ENCODE measurements at regions not wholly inside any gene's neighbourhood (a gene's known extent, or its start where the extent isn't known, plus 50 kb on each side); places are given as distances from the start of the nearest gene placed in this dataset.

- Histone ChIP-seq H3K18ac (ENCODE audit: low read length) (no peak overlapping the region), H4K8ac (ENCODE audit: low read depth, low read length) (no peak overlapping the region), H3K36me3 (ENCODE audit: control insufficient read depth in 1 of 2, insufficient read depth in 2 of 2, low read length in 2 of 2) (no peaks in the 10 kb centered on the region), H3K9ac (ENCODE audit: low read length) (no peak overlapping the region), H3K4me2 (ENCODE audit: low read length) (no peak overlapping the region), H3K4me3 (ENCODE audit: low read depth, low read length) (no peak overlapping the region), H4K91ac (ENCODE audit: low read depth, low read length) (no peak overlapping the region), H3K79me1 (ENCODE audit: low read length) (no peaks in the 10 kb centered on the region), H2BK5ac (ENCODE audit: low read depth, low read length, poor library complexity) (no peak overlapping the region), H3K4ac (ENCODE audit: low read depth, low read length) (no peak overlapping the region), H2BK120ac (ENCODE audit: insufficient read depth, low read length, poor library complexity) (no peak overlapping the region), H3K9me3 (ENCODE audit: insufficient read depth, low read depth, low read length) (no peaks in the 10 kb centered on the region), H2AFZ (ENCODE audit: insufficient read depth, low read length, poor library complexity) (no peak overlapping the region), H2AK5ac (ENCODE audit: low read length) (no peak overlapping the region), H3K27me3 (ENCODE audit: insufficient read depth, low read length) (no peaks in the 10 kb centered on the region), H3K23ac (ENCODE audit: low read length) (no peak overlapping the region), H3K27ac (ENCODE audit: low read depth, low read length) (no peak overlapping the region), H3K4me1 (ENCODE audit: control insufficient read depth in 1 of 2, insufficient read depth in 2 of 2, low read length in 2 of 2) (no peaks in the 10 kb centered on the region), H3K14ac (ENCODE audit: low read length) (no peak overlapping the region), H3K79me2 (ENCODE audit: control insufficient read depth, insufficient read depth, low read length, poor library complexity) (no peaks in the 10 kb centered on the region), H4K12ac (ENCODE audit: low read depth, low read length) (no peak overlapping the region), H2BK12ac (ENCODE audit: low read length) (no peak overlapping the region)
- no peak for DNase-seq
Observed at GRCh38 chr9:88897081-88897480, 94.2 kb upstream of the S1PR3 start.

GRCh38 chr9:88898039-88898720 lies 93.1 kb upstream of the S1PR3 start:
- H3K18ac ChIP-seq (ENCODE audit: low read length), result no peak overlapping the region
- no CpG with 5 or more reads among the region's 5 CpGs for WGBS (ENCODE audit: extremely low coverage, insufficient coverage, insufficient read length)

GRCh38 chr9:88905506-88905905 lies 85.8 kb upstream of the S1PR3 start:
- no peak overlapping the region for H2AFZ ChIP-seq (ENCODE audit: insufficient read depth, low read length, poor library complexity)
- no peak overlapping the region for H3K9ac ChIP-seq (ENCODE audit: low read length)
- H3K14ac ChIP-seq (ENCODE audit: low read length), result no peak overlapping the region
- H2BK120ac ChIP-seq (ENCODE audit: insufficient read depth, low read length, poor library complexity), result no peak overlapping the region
- no peaks in the 10 kb centered on the region for H3K36me3 ChIP-seq (ENCODE audit: control insufficient read depth in 1 of 2, insufficient read depth in 2 of 2, low read length in 2 of 2)
- H3K27me3 ChIP-seq (ENCODE audit: insufficient read depth, low read length), result no peaks in the 10 kb centered on the region
- no peak for DNase-seq
- no peak overlapping the region for H3K23ac ChIP-seq (ENCODE audit: low read length)
- no peak overlapping the region for H3K4me2 ChIP-seq (ENCODE audit: low read length)
- no peak overlapping the region for H3K27ac ChIP-seq (ENCODE audit: low read depth, low read length)
- no peak overlapping the region for H2BK12ac ChIP-seq (ENCODE audit: low read length)
- no peak overlapping the region for H4K12ac ChIP-seq (ENCODE audit: low read depth, low read length)
- no CpG with 5 or more reads among the region's 2 CpGs for WGBS (ENCODE audit: extremely low coverage, insufficient coverage, insufficient read length)
- H3K79me1 ChIP-seq (ENCODE audit: low read length), result no peaks in the 10 kb centered on the region
- H4K8ac ChIP-seq (ENCODE audit: low read depth, low read length), result no peak overlapping the region
- no peaks in the 10 kb centered on the region for H3K4me1 ChIP-seq (ENCODE audit: control insufficient read depth in 1 of 2, insufficient read depth in 2 of 2, low read length in 2 of 2)
- no peak overlapping the region for H2AK5ac ChIP-seq (ENCODE audit: low read length)
- H3K9me3 ChIP-seq (ENCODE audit: insufficient read depth, low read depth, low read length), result no peaks in the 10 kb centered on the region
- H3K18ac ChIP-seq (ENCODE audit: low read length), result no peak overlapping the region
- no peak overlapping the region for H3K4ac ChIP-seq (ENCODE audit: low read depth, low read length)
- H2BK5ac ChIP-seq (ENCODE audit: low read depth, low read length, poor library complexity), result no peak overlapping the region
- no peak overlapping the region for H4K91ac ChIP-seq (ENCODE audit: low read depth, low read length)
- H3K4me3 ChIP-seq (ENCODE audit: low read depth, low read length), result no peak overlapping the region
- no peaks in the 10 kb centered on the region for H3K79me2 ChIP-seq (ENCODE audit: control insufficient read depth, insufficient read depth, low read length, poor library complexity)

More at GRCh38 chr9:88898039-88898720, 93.1 kb upstream of the S1PR3 start:
- no peak overlapping the region for H3K4ac ChIP-seq (ENCODE audit: low read depth, low read length)
- no peak overlapping the region for H2BK5ac ChIP-seq (ENCODE audit: low read depth, low read length, poor library complexity)
- no peaks in the 10 kb centered on the region for H3K9me3 ChIP-seq (ENCODE audit: insufficient read depth, low read depth, low read length)
- H4K12ac ChIP-seq (ENCODE audit: low read depth, low read length), result no peak overlapping the region
- no peak overlapping the region for H3K27ac ChIP-seq (ENCODE audit: low read depth, low read length)
- no peaks in the 10 kb centered on the region for H3K36me3 ChIP-seq (ENCODE audit: control insufficient read depth in 1 of 2, insufficient read depth in 2 of 2, low read length in 2 of 2)
- H2AK5ac ChIP-seq (ENCODE audit: low read length), result no peak overlapping the region
- H4K91ac ChIP-seq (ENCODE audit: low read depth, low read length), result no peak overlapping the region
- H3K4me2 ChIP-seq (ENCODE audit: low read length), result no peak overlapping the region
- no peak overlapping the region for H3K14ac ChIP-seq (ENCODE audit: low read length)
- no peak overlapping the region for H2BK12ac ChIP-seq (ENCODE audit: low read length)
- H2BK120ac ChIP-seq (ENCODE audit: insufficient read depth, low read length, poor library complexity), result no peak overlapping the region
- H3K9ac ChIP-seq (ENCODE audit: low read length), result no peak overlapping the region
- no peaks in the 10 kb centered on the region for H3K27me3 ChIP-seq (ENCODE audit: insufficient read depth, low read length)
- no peak overlapping the region for H2AFZ ChIP-seq (ENCODE audit: insufficient read depth, low read length, poor library complexity)
- H3K79me1 ChIP-seq (ENCODE audit: low read length), result no peaks in the 10 kb centered on the region
- no peak overlapping the region for H3K4me3 ChIP-seq (ENCODE audit: low read depth, low read length)
- H3K79me2 ChIP-seq (ENCODE audit: control insufficient read depth, insufficient read depth, low read length, poor library complexity), result no peaks in the 10 kb centered on the region
- H3K23ac ChIP-seq (ENCODE audit: low read length), result no peak overlapping the region
- H4K8ac ChIP-seq (ENCODE audit: low read depth, low read length), result no peak overlapping the region
- no peak for DNase-seq
- H3K4me1 ChIP-seq (ENCODE audit: control insufficient read depth in 1 of 2, insufficient read depth in 2 of 2, low read length in 2 of 2), result no peaks in the 10 kb centered on the region

GRCh38 chr9:88915916-88916315 lies 75.4 kb upstream of the S1PR3 start:
- no peak overlapping the region for H3K27ac ChIP-seq (ENCODE audit: low read depth, low read length)
- no peak overlapping the region for H3K4me3 ChIP-seq (ENCODE audit: low read depth, low read length)
- H4K8ac ChIP-seq (ENCODE audit: low read depth, low read length), result no peak overlapping the region
- no peak overlapping the region for H2BK5ac ChIP-seq (ENCODE audit: low read depth, low read length, poor library complexity)
- no peak overlapping the region for H3K9ac ChIP-seq (ENCODE audit: low read length)
- H2BK120ac ChIP-seq (ENCODE audit: insufficient read depth, low read length, poor library complexity), result no peak overlapping the region
- H3K79me2 ChIP-seq (ENCODE audit: control insufficient read depth, insufficient read depth, low read length, poor library complexity), result no peaks in the 10 kb centered on the region
- no peak overlapping the region for H2AK5ac ChIP-seq (ENCODE audit: low read length)
- no peaks in the 10 kb centered on the region for H3K4me1 ChIP-seq (ENCODE audit: control insufficient read depth in 1 of 2, insufficient read depth in 2 of 2, low read length in 2 of 2)
- H2BK12ac ChIP-seq (ENCODE audit: low read length), result no peak overlapping the region
- no peaks in the 10 kb centered on the region for H3K36me3 ChIP-seq (ENCODE audit: control insufficient read depth in 1 of 2, insufficient read depth in 2 of 2, low read length in 2 of 2)
- no peak overlapping the region for H4K91ac ChIP-seq (ENCODE audit: low read depth, low read length)
- H3K18ac ChIP-seq (ENCODE audit: low read length), result no peak overlapping the region
- H3K27me3 ChIP-seq (ENCODE audit: insufficient read depth, low read length), result no peaks in the 10 kb centered on the region
- no peak for DNase-seq
- H3K9me3 ChIP-seq (ENCODE audit: insufficient read depth, low read depth, low read length), result peaks cover 9% of the 10 kb centered on the region
- H3K23ac ChIP-seq (ENCODE audit: low read length), result no peak overlapping the region
- no peak overlapping the region for H3K4ac ChIP-seq (ENCODE audit: low read depth, low read length)
- WGBS (ENCODE audit: extremely low coverage, insufficient coverage, insufficient read length), result no CpG with 5 or more reads among the region's 2 CpGs
- no peak overlapping the region for H3K14ac ChIP-seq (ENCODE audit: low read length)
- no peaks in the 10 kb centered on the region for H3K79me1 ChIP-seq (ENCODE audit: low read length)
- no peak overlapping the region for H2AFZ ChIP-seq (ENCODE audit: insufficient read depth, low read length, poor library complexity)
- no peak overlapping the region for H3K4me2 ChIP-seq (ENCODE audit: low read length)
- no peak overlapping the region for H4K12ac ChIP-seq (ENCODE audit: low read depth, low read length)

Data from trophoblast cell (in vitro differentiated cells and primary cell).